Islet precursor cell (in vitro differentiated cells): ENCODE measurements at regions not wholly inside any gene's neighbourhood (a gene's known extent, or its start where the extent isn't known, plus 50 kb on each side); places are given as distances from the start of the nearest gene placed in this dataset.
"Not testable (repeated sequence)": the region's sequence is repeated elsewhere in the genome, so short reads cannot be mapped to it uniquely, and the experiment has no call there.

Experiments used
- DNase-seq: peaks from one replicate; pipeline ENCODE4 v3.0.0-alpha.2; 2018

DNA sequence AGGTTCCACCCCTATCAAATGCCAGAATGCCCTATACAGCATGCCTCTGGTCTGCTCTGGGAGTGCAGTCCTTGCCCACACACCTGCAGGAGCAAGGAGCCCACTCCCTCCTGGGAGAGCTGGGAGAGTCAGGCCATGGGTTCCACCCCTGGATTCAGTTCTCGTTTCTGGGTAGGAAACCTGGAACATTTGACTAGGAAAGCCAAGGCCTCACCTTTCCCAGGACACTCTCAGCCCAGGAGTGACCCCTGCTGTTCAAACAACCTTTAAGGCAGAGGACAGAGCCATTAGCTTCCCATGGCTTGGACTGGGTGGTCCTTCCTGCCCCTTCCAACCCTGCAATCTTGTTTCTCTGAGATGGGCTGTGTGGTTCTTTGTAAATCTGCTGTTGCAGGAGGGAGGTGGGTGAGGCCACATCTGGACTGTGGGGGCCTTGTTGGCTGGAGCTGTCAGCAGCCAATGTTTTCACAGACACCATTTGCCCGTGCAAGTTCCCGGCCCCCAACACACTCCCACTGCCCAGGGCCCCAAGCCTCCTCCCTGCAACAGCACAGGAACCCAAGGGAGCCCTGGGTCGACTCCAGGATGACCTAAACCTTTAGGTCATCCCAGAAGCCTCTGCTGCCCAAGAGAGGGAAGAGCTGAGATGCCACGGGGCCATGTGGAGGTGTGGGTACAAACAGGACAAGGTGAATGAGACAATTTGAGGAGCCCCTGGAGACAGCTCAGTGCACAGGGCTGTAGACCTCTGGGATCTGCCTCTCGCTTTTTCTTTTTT is 104.4 kb downstream of the PJA1 start:
- DNase-seq = peak; percentile 76

DNA sequence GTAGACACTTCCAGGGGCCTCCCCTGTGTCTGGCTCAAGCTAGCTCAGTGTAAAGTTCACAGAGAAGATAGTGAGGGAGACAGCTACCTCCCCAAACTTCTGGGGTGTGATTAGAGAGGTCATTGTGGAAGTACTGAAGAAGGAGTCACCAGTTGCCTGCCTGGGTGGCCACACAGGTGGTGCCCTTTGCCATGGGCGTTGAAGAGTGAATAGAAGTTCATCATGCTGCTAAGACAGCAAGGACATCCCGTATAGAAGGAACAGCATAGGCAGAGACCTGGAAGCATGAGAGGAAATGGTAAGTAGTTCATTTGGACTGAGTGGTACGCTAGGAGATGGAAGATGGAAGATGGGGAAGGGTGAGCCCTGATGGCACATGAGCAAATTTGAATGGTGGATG is 110.1 kb downstream of the PJA1 start:
- DNase-seq = peak; percentile 24

- not testable (repeated sequence) for DNase-seq
Measured at GRCh38 chrX:69054497-69054896, 110.8 kb downstream of the PJA1 start.

GRCh38 chrX:69051901-69052300 is 113.4 kb downstream of the PJA1 start:
- DNase-seq = no peak

DNA sequence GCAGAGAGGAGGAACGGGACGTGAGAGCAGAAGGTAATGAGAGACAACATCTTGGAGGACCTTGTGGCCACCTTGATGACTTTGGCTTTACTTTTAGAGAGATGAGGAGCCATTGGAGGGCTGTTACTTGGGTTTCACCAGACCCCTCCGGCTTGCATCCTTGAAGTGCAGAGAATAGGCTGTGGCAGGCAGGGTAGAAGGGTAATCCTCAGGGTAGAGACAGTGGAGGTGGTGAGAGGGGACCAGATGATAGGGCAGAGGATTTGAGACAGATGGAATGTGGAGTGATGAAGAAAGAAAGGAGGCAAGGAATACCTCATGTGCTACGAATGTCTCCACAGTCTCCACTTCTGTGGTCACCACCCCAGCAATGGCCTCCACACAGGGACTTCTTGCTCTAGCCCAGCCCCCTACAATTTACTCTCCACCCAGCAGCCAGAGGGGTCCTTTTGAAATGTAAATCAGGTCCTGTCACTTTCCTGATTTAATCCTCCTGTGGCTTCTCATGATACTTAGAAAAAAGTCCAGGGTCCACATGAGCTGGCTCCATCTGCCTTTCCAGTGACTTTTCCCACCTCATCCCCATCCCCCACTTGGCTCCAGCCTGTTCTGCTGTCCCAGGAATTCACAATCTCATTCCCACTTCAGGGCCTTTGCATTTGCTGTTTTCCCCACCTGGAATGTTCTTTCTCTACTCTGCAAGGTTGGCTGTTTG is 115.0 kb downstream of the PJA1 start:
- peak; percentile 38 for DNase-seq

GRCh38 chrX:69046996-69047490 is 118.2 kb downstream of the PJA1 start:
- peak; percentile 26 for DNase-seq

- peak; percentile 50 for DNase-seq
Measured at GRCh38 chrX:69045616-69046345, 119.5 kb downstream of the PJA1 start.

DNA sequence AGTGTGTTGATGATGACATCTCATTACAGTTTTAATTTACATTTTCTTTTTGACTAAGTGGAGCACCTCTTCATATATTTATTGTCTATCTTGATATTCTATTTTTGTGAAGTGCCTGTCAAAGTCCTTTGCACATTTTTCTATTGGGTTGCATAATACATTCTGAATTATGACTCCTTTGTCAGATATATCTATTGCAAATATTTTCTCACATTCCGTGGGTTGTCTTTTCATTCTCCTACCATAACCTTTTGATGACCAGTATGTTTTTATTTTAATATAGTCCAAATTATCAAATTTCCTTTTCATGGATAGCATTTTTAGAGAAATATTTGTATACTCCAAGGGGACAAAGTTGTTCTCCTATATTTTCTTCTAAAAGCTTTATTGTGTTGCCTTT is 126.4 kb downstream of the PJA1 start:
- DNase-seq = no peak

DNA sequence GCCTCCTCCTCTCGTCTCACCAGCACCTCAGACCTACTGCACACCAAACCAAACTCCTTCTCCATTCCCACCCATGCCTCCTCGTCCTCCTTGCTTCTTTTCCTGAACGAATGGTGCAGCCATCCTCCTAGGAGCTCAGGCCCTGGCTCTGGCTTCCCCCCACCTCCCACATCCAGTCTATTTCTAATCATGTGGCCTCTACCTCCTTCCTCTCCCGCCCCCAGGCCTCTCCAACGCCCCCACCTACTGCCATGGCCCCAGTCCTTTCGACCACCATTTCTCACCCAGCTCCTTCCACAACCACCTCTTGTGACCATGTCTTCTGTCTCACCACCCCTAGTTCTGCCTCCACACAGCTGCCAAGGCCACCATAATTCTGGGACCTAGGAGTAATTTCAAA is 127.1 kb downstream of the PJA1 start:
- no peak for DNase-seq

DNA sequence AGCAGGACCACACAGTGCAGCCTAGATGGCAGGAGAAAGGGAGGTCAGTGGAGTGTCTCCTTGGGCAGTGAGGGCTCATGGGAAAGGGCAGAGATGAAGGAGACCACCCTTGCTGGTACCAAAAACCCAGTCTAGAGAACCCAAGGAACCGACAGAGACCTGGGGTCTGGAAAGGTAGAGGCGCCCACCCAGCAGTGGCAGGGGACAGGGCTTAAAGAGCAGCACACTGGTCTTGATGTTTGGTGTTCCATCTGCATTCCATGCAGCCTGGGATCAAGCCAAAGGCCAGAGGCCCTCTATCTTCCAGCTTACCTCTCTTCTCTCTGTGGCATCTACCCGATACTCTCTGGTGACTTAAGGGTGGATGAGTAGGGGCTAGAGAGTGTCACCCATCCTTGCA is 127.5 kb downstream of the PJA1 start:
- DNase-seq = no peak

GRCh38 chrX:69036674-69037573 is 128.3 kb downstream of the PJA1 start:
- peak; percentile 50 for DNase-seq

DNA sequence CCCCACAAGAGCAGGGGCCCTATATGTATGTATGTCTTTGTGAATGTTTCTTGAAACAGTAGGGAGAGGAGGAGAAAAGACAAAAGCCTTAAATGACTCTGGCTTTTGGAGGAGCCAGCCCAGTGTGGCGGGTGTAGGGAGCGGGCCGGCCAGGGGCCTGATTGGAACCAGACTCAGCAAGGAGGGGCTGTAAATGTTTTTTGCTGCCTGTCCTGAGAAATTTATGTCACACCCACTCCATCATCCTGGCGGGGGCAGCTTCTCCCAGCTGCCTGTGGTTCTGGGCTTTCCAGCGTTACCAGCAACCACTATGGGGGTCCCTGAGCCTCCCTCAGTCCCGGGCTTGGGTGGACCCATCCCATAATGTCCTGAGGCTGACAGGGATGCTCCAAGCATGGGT is 130.8 kb downstream of the PJA1 start:
- peak; percentile 56 for DNase-seq

DNA sequence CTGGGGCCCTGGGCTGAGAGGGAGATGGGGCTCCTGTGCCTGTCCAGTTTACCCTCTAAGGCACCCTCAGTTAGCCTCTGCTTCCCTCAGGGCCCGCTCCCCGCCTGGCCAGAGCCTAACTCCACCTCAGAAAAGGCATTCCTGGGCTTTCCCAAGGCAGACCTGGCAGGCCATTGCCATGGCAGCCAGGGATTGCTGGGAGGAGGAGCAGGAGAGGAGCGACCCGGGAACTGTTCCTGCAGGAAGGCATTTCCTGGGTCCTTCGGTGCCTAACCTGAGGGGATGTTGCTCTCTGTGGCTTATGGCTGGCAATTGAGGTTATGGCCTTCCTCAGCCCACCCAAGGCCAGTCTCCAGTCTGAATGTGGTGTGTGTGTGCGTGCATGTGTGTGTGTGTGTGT is 131.3 kb downstream of the PJA1 start:
- DNase-seq = peak; percentile 77

DNA sequence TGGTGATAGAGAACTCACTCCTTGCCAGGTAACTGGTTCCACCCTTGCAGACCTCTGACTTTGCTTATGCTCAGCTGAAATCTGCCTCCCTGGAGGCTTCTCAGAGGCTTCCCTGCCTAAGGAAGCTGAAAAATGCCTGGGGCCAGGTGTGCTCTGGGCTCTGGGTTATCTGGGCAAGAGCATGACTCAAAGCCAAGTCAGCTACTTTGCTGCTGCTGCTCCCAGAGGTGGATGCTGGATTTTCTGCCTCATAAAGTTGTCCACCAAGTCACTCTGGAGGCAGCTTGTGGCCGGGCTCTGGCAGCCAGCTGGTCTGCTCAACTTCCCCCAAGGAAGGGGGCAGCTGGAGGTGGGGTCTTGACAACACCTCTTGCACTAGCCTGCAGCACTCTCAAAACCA is 132.7 kb downstream of the PJA1 start:
- peak; percentile 89 for DNase-seq

DNA sequence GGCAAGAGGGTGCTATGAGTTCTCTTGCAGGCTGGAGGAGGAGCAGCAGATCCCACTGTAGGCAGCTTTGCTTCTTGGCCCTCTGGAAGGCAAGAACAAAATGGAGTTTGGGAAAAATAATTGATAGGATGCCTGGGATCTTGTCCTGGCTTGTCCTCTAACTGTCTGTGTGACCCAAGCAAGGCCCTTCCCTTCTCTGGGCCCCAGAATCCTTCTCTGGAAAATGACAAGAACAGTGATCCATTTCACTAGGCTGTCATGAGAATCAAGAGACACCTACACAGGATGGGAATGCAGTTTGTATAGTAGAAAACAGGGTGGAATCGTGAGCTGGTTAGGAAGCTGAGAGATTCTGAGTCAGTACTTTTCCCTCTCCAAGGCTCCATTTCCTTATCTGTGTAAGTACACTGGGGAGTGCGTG is 133.3 kb downstream of the PJA1 start:
- DNase-seq = peak; percentile 22

DNA sequence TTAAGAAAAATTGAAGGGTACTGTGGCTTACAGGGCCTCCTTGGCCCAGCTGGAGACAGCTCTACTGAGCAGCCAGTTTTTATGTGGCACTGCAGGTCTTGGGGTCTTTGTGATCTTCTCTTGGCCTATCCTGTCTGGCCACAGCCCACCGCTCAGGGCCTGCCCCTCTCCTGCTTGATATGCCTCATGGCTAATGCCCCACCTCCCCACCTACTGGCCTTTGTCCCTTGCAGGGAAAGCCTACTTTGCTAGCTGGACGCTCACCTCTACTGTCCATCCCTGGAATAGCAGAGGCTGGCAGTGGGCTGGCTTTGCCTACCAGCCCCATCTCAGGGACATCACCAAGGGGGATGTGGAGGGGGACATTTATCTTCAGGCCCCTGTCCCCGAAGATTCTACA is 134.1 kb downstream of the PJA1 start:
- DNase-seq = peak; percentile 60

DNA sequence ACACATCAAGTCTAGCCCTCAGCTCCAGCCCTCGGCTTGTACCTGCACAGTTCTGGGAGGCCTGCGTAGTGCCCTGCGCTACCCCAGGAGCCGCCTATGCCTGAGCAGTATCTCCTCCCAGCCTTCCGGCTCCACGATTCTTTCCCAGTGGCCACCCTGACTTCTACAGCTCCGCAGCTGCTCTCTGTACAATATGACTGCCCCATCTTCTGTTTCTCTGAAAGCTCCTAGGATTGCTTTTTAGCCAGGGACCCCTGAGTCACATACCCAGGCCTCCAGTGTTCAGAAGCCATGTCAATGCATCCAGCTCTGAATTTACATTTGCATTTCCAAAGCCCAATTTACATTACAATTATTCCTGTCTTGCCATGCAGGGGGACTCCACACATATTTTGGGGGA is 135.5 kb downstream of the PJA1 start:
- peak; percentile 40 for DNase-seq

DNA sequence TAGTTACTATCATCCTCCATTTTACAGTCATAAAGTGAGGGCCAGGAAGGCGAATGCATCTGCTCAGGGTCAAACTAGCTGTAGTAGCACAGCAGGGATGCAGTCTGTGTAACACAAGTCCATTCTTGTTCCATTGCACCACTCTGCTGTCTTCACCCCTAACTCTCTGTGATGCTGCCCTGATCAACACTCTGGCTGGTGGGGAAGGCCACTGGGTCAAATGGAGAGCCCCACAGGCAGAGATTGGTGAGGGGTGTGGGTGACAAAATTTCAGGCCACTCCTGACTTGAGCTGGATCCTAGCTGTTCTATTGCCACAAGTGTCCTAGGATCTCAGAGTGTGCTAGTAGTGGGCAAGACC is 136.5 kb downstream of the PJA1 start:
- DNase-seq = no peak

DNA sequence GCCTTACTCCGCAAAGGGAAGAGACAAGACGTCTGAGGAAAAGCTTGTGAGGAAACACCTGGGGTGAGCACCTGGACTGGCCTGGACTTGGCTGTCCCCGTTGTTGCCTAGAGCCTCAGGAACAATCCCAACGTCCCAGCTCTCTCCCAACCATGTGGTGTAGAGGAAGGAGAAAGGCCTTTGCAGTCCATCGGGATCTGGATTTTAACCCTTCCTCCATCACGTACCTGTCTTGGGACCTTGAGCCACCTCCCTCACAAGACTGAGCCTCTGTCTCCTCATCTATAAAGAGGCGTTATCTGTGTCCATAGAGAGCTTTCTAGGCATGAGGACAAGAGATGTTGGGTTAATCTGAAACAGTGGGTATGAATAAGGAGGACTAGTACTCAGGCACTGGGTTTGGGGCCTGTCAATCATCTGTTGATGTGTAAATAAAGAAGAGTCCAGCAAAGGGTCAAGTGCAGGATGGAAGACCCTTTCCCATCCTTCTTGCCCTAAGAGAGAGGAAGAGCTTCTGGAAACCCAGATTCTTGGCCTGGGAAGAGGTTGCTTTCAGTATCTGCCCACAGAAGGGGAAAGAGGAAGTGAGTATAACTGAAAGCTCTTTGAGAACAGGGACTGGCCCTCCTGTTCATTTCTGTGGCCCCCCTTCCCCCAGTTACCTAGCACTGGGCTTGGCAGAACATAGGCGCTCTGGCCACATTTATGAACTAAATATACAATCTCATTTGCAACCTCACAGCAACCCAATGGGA is 137.1 kb downstream of the PJA1 start:
- no peak for DNase-seq

DNA sequence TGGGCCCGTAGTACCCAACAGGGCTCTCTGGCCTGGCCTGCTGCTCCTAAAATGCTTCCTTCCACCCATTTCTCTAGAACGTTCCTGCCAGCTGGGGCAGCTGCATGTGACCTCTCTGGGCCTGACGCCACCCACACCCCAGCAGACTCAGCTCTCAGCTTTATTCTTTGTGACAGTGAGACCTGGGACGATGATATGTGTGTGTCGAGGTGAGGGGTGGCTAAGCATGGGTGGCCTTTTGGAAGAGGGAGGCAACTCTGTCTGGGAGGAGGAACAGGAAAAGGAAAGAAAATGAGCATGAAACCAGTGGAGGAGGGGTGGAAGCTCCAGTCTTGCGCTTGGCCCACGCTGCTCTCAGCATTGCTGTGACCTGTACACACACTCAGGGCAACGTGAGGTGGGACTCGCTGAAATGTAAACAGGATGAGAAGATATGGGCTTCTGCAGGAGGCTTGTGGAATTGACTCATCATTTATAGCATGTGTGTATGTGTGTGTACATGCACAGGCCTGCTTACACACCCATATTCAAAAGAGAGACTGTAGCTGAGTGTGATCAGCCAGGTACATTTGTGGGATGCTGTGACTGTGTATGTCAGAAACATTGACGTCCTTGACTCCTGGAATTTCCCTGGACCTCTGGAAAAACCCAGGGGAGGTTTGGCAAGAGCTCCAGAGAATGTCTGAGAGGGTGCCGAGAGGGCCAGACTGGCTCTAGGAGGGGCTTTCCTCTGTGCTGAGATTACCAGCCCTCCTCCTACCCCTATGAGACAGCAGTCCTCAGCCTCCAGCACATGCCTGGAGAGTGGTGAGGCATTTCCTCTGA is 137.9 kb downstream of the PJA1 start:
- DNase-seq = peak; percentile 54

DNA sequence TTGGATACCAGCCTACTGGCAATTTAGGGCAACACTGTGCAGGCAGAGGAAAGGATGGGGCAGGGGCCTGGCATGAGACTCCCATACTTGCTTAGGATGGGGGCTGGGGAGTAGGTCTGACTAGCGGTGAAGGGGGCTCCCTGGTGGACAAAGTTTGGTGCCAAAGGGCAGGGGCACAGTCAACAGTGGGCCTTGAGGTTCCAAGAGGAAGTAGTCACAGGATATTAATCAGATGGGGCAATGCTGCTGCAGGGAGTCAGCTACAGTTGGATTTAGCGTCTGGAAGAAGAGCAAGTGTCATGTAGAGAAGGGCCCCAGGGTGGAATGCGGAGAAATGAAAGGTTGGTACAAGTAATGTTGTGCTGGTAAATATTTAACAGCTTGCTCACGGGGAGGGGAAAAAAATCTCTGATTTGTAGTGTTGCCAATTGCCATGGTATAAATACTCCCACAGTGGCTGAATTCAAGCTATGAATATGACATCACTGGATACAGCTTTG is 139.4 kb downstream of the PJA1 start:
- peak; percentile 33 for DNase-seq
